ENCODE measurements at regions not wholly inside any gene's neighbourhood (a gene's known extent, or its start where the extent isn't known, plus 50 kb on each side); places are given as distances from the start of the nearest gene placed in this dataset.

DNA sequence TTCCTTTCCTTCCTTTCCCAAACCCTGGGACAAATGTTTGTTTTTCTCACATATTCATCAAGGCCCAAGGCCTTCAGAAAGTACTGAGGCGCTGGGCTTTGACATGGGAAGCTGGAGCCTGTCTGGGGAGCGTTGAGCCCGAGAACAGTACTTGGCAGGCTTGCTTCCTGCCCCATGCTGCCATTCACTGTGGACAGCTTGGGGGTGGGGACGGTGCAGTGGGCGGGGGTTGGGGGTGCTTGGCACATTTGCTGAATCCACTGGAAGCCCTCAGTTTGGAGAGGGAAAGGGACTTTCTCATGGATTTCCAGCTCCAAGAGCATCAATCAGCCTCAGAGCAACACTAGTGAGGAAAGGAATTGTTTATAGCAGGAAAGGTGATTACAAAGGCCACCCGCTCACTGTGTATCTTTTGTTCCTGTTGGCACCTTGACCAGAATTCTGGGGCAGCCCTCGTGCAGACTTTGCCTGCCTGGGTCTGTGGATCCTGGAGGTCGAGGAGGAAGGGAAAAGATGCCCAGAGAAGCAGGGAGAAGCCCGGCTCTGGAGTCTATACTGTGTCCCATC lies 199.8 kb upstream of the RGMA start:
- no peak for TF ChIP-seq CTCF (IDR thresholded peaks at IDR 0.05)
- TF ChIP-seq POLR2A (IDR thresholded peaks at IDR 0.05): no peak
